DMS153 treated with DMSO at 0.1 percent for 48 hours (cell line): ENCODE measurements at regions not wholly inside any gene's neighbourhood (a gene's known extent, or its start where the extent isn't known, plus 50 kb on each side); places are given as distances from the start of the nearest gene placed in this dataset.
"Not testable (repeated sequence)": the region's sequence is repeated elsewhere in the genome, so short reads cannot be mapped to it uniquely, and the experiment has no call there.

Source experiments
- DNase-seq: peaks from one replicate; lab custom pipeline; 2025; ENCODE audit not compliant: unreplicated experiment; lab: John Stamatoyannopoulos, UW

DNA sequence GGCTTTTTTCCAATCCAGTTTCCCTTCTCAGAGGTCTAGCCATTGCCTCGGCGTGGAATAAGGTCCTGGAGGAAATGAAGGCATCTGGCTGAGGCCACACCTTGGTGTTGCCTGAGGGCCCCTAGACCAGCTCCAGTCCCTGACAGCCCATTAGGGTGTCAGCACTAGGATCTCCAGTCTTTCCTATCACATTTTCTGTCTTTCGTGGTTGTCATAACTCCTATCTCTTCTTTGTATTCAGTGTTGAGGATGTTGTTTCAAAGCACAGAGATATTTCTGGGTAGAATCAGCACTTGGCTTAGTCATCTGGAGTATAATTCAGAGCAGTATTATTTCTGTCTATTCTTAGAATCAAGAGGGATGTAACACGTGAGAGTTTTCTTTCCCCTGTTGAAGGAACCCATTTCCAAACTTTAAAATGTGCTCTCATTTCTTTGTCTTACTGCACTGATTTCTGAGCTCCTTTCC lies 844.3 kb downstream of the KCNT2 start:
- no peak for DNase-seq

DNA sequence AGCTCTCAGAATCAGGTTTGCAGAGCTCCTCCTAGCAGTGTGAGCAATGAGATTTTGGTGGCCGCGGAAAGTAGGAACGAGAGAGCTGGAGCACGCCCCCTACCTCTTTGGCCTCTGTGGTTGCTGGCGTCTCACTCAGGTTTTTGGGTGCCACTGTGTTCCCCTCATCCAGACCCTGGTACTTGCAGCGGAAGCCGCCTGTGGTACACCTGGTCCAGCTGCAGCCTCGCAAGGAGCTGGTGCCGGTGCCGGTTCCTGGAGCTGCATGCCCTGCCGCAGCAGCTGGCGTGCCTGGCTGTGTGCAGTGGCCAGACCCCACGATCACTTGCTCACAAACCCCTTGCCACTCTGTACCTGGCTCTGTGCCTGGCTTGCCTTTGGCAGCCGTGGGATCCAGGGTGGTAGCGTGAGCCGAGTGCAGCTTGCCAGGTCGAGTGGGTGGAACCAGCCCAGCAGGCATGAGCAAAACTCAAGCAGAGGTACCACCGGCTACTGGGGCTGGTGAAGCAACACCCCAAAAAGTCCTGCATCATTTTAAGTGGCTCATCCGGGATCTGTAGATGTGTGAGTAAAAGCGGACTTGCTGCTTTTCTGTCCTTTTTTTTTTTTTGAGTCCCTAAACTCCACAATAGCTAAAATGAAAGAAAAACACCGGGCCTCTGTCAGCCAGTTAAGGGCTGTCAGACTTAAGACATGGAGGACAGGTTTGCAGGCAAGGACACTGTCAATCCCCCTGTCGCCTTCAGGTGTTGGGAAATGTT lies 844.9 kb downstream of the KCNT2 start:
- peak; percentile 62 for DNase-seq

DNA sequence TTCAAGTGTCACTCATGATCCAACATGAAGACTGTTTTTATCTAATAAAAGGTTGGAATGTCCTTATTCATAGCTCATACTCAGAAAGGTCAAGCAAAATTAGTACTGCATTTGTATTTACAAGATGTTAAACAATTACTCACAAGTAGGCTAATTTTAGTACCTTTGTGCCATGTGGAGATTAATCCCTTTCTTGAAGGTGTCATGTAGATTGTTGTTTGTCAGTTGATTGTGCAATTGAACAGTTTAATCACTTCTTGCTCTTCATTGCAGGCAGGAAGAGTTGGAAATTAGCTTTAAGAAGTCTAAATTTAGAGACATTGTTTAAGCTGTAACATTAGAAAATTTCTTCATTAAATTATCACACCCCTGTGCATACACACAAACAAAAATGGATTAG lies 847.1 kb downstream of the KCNT2 start:
- DNase-seq = no peak

- no peak for DNase-seq
Observed at GRCh38 chr1:195756109-195756508, 852.1 kb downstream of the KCNT2 start.

- no peak for DNase-seq
Observed at GRCh38 chr1:195754874-195755273, 853.4 kb downstream of the KCNT2 start.

- no peak for DNase-seq
Observed at GRCh38 chr1:195754303-195754702, 853.9 kb downstream of the KCNT2 start.

DNA sequence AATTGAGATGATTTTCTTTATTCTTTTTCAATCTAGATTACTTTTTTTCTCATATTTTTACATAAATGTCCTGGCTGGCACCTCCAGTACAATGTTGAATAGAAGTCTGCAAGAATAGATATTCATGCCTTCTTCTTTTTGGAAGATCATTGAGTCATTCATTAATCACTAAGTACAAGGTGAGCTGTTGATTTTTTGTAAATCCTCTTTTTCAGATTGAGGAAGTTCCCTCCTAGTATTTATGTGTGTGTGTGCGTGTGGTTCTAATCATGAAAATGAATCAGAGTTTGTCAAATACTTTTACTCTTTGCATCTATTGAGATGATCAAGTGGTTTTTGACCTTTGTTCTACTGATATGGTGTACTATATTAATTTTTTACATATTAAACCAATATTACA lies 859.3 kb downstream of the KCNT2 start:
- no peak for DNase-seq

GRCh38 chr1:195745189-195746010 lies 862.8 kb downstream of the KCNT2 start:
- peak; percentile 86 for DNase-seq

- no peak for DNase-seq
Observed at GRCh38 chr1:195744256-195744655, 864.0 kb downstream of the KCNT2 start.

DNA sequence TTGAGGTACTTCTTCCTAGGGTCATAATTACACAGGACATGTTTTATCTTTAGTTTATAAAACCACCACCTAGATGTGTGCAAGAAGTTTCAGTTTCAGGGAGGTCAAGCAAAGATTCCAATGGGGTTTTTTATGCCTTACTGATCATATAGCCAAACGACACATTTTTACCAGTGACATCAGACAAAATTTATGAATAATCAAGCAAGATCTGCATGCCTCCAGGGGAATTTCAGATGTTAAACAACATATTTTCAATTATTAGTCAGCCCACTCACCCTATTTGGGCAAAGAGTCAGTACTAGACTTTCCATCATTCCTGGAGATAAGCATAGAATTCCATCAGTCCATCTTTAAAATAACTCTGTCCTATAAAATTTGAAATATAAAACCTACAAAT lies 867.4 kb downstream of the KCNT2 start:
- no peak for DNase-seq

DNA sequence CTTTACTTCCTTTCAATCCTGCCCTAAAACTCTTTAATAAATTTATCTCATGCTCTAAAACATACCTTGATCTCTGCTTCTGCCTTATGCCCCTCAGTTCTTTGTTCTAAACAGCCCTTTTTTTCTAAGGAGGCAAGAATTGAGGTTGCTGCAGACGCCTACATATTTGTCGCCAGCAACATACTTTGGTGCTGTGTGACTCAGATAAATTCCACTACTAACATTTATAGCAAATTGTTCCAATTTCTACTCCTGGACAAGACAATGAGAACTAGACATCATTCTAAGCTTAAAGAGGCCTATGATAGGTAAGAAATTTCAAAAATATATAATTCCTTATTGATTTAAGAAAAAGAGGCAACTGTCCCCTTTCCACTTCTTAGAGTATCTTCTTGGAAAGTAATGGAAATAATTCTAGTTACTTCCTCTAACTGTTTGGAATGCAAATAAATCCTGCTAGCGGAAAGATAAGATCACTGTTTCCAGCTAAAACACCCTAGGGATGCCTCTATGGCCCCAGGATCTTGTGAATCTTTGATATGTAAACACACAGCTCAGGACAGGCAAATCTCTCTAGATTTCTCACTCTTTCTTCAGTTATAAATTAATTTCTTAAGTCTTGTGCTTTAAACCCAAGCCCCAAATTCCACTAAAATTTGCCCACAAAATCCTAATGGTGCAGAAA lies 869.1 kb downstream of the KCNT2 start:
- DNase-seq = no peak

GRCh38 chr1:195735140-195735539 lies 873.1 kb downstream of the KCNT2 start:
- no peak for DNase-seq

DNA sequence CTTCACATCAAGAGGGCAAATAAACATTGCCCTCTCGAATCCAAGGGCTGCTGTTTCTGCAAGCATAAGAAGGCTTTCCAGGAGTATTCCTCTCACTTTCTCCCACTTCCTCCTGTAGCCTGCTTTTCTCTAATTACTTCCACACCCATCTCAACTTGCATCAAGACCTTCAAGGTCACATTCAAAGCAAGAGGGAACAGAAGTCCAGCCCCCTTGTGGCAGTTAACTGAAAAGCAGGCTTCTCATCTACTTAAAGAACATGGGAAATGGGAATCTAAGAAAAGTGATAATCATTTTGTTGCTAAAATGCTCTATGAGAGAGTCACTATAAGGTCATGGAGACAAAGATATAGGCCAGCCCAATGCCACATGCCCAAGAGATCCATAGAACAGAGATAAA lies 874.4 kb downstream of the KCNT2 start:
- no peak for DNase-seq

DNA sequence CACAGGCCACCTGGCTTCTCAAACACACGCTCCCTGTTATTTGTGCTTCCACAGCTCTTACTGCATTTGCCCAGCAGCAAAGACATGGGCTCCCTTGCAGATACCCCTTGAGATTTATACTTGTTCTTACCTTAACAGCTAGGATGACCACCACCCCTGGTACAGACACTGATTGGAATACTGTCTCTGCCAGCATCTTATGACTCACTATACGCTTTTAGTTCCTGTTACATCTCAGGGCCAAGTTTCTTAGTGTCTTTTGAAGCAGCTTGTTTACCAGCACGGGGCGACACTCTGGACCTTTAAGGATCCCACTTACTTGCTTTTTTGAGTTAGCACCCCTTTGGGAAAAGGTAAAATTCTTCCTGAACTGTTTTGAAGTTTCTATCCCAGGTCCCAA lies 874.8 kb downstream of the KCNT2 start:
- DNase-seq = no peak

DNA sequence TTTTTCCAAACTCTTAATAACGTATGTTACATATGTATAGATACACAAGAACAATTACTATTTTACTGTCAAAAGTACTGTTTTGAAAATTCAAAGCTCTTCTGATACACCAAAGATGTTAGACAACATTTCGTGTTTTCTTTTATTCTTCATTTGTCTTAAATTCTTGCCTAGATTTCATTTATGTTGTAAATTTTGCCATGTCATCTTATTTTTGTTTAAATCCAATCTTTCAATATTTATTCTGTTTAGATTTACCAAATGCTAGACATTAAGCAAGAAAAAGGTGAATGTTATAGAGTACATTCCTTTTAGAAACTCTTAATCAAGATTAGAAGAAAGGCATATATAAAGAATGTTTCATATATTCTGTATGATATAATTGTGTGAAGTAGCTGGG lies 876.9 kb downstream of the KCNT2 start:
- no peak for DNase-seq

- DNase-seq = no peak
Observed at GRCh38 chr1:195723796-195724194, 884.4 kb downstream of the KCNT2 start.

DNA sequence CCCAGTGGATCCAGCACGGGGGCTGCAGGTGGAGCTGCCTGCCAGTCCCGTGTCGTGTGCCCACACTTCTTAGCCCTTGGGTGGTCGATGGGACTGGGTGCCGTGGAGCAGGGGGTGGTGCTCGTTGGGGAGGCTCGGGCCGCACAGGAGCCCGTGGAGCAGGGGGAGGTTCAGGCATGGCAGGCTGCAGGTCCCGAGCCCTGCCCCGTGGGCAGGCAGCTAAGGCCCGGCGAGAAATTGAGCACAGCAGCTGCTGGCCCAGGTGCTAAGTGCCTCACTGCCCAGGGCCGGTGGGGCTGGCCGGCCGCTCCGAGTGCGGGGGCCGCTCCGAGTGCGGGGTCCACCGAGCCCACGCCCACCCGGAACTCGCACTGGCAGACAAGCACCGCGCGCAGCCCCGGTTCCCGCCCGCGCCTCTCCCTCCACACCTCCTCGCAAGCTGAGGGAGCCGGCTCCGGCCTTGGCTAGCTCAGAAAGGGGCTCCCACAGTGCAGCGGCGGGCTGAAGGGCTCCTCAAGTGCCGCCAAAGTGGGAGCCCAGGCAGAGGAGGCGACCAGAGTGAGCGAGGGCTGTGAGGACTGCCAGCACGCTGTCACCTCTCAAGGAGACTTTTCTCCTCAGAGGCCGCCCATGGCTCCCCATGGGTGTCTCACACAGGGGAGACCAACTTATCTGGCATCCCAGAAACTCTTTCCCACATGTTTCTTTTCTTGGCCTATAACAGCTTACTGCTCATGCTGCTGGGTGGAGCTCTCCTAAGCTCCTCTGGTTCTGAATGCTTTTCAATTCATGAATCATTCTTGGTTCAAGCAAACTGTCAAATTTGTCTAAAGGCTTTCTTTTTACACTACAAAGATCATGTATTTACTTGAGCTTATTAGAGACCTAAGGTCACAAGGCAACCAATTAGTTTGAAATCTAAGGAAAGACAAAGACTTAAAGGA lies 885.1 kb downstream of the KCNT2 start:
- DNase-seq = not testable (repeated sequence)

DNA sequence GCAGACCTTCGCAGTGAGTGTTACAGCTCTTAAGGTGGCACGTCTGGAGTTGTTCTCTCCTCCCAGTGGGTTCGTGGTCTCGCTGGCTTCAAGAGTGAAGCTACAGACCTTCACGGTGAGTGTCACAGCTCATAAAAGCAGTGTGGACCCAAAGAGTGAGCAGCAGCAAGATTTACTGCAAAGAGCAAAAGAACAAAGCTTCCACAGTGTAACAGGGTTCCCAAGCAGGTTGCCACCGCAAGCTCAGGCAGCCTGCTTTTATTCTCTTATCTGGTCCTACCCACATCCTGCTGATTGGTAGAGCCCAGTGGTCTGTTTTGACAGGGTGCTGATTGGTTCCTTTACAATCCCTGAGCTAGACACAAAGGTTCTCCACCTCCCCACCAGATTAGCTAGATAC lies 886.1 kb downstream of the KCNT2 start:
- DNase-seq = not testable (repeated sequence)

- DNase-seq = no peak
Observed at GRCh38 chr1:195721210-195721971, 886.8 kb downstream of the KCNT2 start.

DNA sequence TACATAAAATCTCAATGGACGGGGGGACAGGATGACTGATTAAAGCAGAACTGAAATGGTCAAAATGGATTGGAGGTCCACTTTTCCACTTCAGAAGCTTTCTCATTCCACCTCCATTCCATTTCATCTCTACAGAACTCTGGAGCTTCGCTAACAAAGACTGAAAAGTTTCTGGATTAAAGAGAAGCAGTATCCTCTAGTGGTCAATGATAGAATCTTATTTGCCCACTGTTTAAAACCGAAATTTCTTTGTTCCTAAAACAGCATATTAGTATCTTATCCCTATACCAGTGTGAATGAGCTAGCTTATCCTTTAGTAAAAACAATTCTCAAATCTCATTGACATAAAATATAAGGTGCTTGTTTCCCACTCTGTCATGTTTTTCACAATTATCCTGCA lies 890.6 kb downstream of the KCNT2 start:
- no peak for DNase-seq
